ENCODE measurements at regions not wholly inside any gene's neighbourhood (a gene's known extent, or its start where the extent isn't known, plus 50 kb on each side); places are given as distances from the start of the nearest gene placed in this dataset.

- H3K4me3 ChIP-seq (ENCODE audit: control insufficient read depth, low read depth, low read length) = no peak overlapping the region
- DNase-seq (ENCODE audit: low read depth) = no peak
- TF ChIP-seq CTCF (IDR thresholded peaks at IDR 0.05; ENCODE audit: control insufficient read depth, insufficient read depth, low read depth, low read length, missing control alignments) = no peak
Measured at GRCh38 chr4:12586242-12587006, 897.7 kb downstream of the RAB28 start.

- DNase-seq (ENCODE audit: low read depth) = no peak
- no peak overlapping the region for H3K4me3 ChIP-seq (ENCODE audit: control insufficient read depth, low read depth, low read length)
- no peak for TF ChIP-seq CTCF (IDR thresholded peaks at IDR 0.05; ENCODE audit: control insufficient read depth, insufficient read depth, low read depth, low read length, missing control alignments)
Measured at GRCh38 chr4:12584116-12584875, 899.8 kb downstream of the RAB28 start.

GRCh38 chr4:12583275-12583674, 900.9 kb downstream of the RAB28 start:
- DNase-seq (ENCODE audit: low read depth) = no peak
- H3K4me3 ChIP-seq (ENCODE audit: control insufficient read depth, low read depth, low read length) = no peak overlapping the region
- no peak for TF ChIP-seq CTCF (IDR thresholded peaks at IDR 0.05; ENCODE audit: control insufficient read depth, insufficient read depth, low read depth, low read length, missing control alignments)

- H3K4me3 ChIP-seq (ENCODE audit: control insufficient read depth, low read depth, low read length) = no peak overlapping the region
- TF ChIP-seq CTCF (IDR thresholded peaks at IDR 0.05; ENCODE audit: control insufficient read depth, insufficient read depth, low read depth, low read length, missing control alignments) = no peak
- DNase-seq (ENCODE audit: low read depth) = no peak
Measured at GRCh38 chr4:12580787-12581186, 903.4 kb downstream of the RAB28 start.

- TF ChIP-seq CTCF (IDR thresholded peaks at IDR 0.05; ENCODE audit: control insufficient read depth, insufficient read depth, low read depth, low read length, missing control alignments) = no peak
- DNase-seq (ENCODE audit: low read depth) = no peak
- no peak overlapping the region for H3K4me3 ChIP-seq (ENCODE audit: control insufficient read depth, low read depth, low read length)
Measured at GRCh38 chr4:12579172-12579571, 905.0 kb downstream of the RAB28 start.

- DNase-seq (ENCODE audit: low read depth) = no peak
- no peak for TF ChIP-seq CTCF (IDR thresholded peaks at IDR 0.05; ENCODE audit: control insufficient read depth, insufficient read depth, low read depth, low read length, missing control alignments)
- no peak overlapping the region for H3K4me3 ChIP-seq (ENCODE audit: control insufficient read depth, low read depth, low read length)
Measured at GRCh38 chr4:12576409-12576808, 907.7 kb downstream of the RAB28 start.
